Mononuclear cell (primary cell): ENCODE measurements at regions not wholly inside any gene's neighbourhood (a gene's known extent, or its start where the extent isn't known, plus 50 kb on each side); places are given as distances from the start of the nearest gene placed in this dataset.
"Not testable (repeated sequence)": the region's sequence is repeated elsewhere in the genome, so short reads cannot be mapped to it uniquely, and the experiment has no call there.

Source experiments
- H3K27me3 ChIP-seq: 2 replicates; pipeline ENCODE4 v1.6.0; 2011; ENCODE audit warnings: low read length, control low read depth; ENCODE audit not compliant: insufficient read depth
- H3K4me1 ChIP-seq: 2 replicates; pipeline ENCODE4 v1.5.1; 2011; ENCODE audit warnings: mild to moderate bottlenecking, low read length, control low read depth; ENCODE audit not compliant: insufficient read depth
- H3K4me3 ChIP-seq: 2 replicates; pipeline ENCODE4 v1.5.1; 2011; ENCODE audit warnings: mild to moderate bottlenecking, low read length, moderate library complexity
- H3K9me3 ChIP-seq: 2 replicates; pipeline ENCODE4 v1.5.1; 2011; ENCODE audit warnings: low read depth, mild to moderate bottlenecking, control low read depth, low read length

- Histone ChIP-seq H3K4me1 (no peaks in the 10 kb centered on the region), H3K27me3 (no peaks in the 10 kb centered on the region), H3K9me3 (no peaks in the 10 kb centered on the region), H3K4me3 (no peak overlapping the region)
Measured at GRCh38 chr2:239835056-239835455, 190.1 kb downstream of the NDUFA10 start.

GRCh38 chr2:239834143-239834542, 191.0 kb downstream of the NDUFA10 start:
- Histone ChIP-seq H3K27me3 (no peaks in the 10 kb centered on the region), H3K4me1 (no peaks in the 10 kb centered on the region), H3K4me3 (no peak overlapping the region), H3K9me3 (no peaks in the 10 kb centered on the region)

GRCh38 chr2:239833269-239834109, 191.7 kb downstream of the NDUFA10 start:
- Histone ChIP-seq H3K9me3 (no peaks in the 10 kb centered on the region), H3K27me3 (no peaks in the 10 kb centered on the region), H3K4me3 (no peak overlapping the region), H3K4me1 (no peaks in the 10 kb centered on the region)

- Histone ChIP-seq H3K4me1 (no peaks in the 10 kb centered on the region), H3K4me3 (no peak overlapping the region), H3K27me3 (no peaks in the 10 kb centered on the region), H3K9me3 (no peaks in the 10 kb centered on the region)
Measured at GRCh38 chr2:239832490-239833268, 192.5 kb downstream of the NDUFA10 start.

GRCh38 chr2:239831861-239832489, 193.2 kb downstream of the NDUFA10 start:
- H3K9me3 ChIP-seq = no peaks in the 10 kb centered on the region
- no peaks in the 10 kb centered on the region for H3K27me3 ChIP-seq
- H3K4me3 ChIP-seq = no peak overlapping the region
- no peaks in the 10 kb centered on the region for H3K4me1 ChIP-seq

GRCh38 chr2:239831001-239831731, 194.0 kb downstream of the NDUFA10 start:
- Histone ChIP-seq H3K27me3 (no peaks in the 10 kb centered on the region), H3K4me1 (no peaks in the 10 kb centered on the region), H3K4me3 (no peak overlapping the region), H3K9me3 (no peaks in the 10 kb centered on the region)

- no peaks in the 10 kb centered on the region for H3K9me3 ChIP-seq
- no peaks in the 10 kb centered on the region for H3K4me1 ChIP-seq
- no peak overlapping the region for H3K4me3 ChIP-seq
- no peaks in the 10 kb centered on the region for H3K27me3 ChIP-seq
Measured at GRCh38 chr2:239830121-239831000, 194.8 kb downstream of the NDUFA10 start.

- no peak overlapping the region for H3K4me3 ChIP-seq
- H3K4me1 ChIP-seq = no peaks in the 10 kb centered on the region
- no peaks in the 10 kb centered on the region for H3K9me3 ChIP-seq
- no peaks in the 10 kb centered on the region for H3K27me3 ChIP-seq
Measured at GRCh38 chr2:239829326-239829725, 195.8 kb downstream of the NDUFA10 start.

GRCh38 chr2:239828973-239829275, 196.2 kb downstream of the NDUFA10 start:
- H3K4me1 ChIP-seq, H3K27me3 ChIP-seq, H3K4me3 ChIP-seq, H3K9me3 ChIP-seq: not testable (repeated sequence)

GRCh38 chr2:239828192-239828972, 196.8 kb downstream of the NDUFA10 start:
- Histone ChIP-seq H3K27me3 (no peaks in the 10 kb centered on the region), H3K4me3 (no peak overlapping the region), H3K9me3 (no peaks in the 10 kb centered on the region), H3K4me1 (no peaks in the 10 kb centered on the region)

GRCh38 chr2:239827523-239827890, 197.6 kb downstream of the NDUFA10 start:
- H3K4me3 ChIP-seq = no peak overlapping the region
- no peaks in the 10 kb centered on the region for H3K9me3 ChIP-seq
- H3K4me1 ChIP-seq = no peaks in the 10 kb centered on the region
- no peaks in the 10 kb centered on the region for H3K27me3 ChIP-seq

GRCh38 chr2:239826786-239827522, 198.2 kb downstream of the NDUFA10 start:
- Histone ChIP-seq H3K4me1 (no peaks in the 10 kb centered on the region), H3K9me3 (no peaks in the 10 kb centered on the region), H3K27me3 (no peaks in the 10 kb centered on the region), H3K4me3 (no peak overlapping the region)

GRCh38 chr2:239826376-239826775, 198.8 kb downstream of the NDUFA10 start:
- no peaks in the 10 kb centered on the region for H3K4me1 ChIP-seq
- no peak overlapping the region for H3K4me3 ChIP-seq
- no peaks in the 10 kb centered on the region for H3K9me3 ChIP-seq
- no peaks in the 10 kb centered on the region for H3K27me3 ChIP-seq
